Small intestine (tissue), 7 donors: ENCODE measurements at regions not wholly inside any gene's neighbourhood (a gene's known extent, or its start where the extent isn't known, plus 50 kb on each side); places are given as distances from the start of the nearest gene placed in this dataset.
"Not testable (repeated sequence)": the region's sequence is repeated elsewhere in the genome, so short reads cannot be mapped to it uniquely, and the experiment has no call there.

ENCODE experiments used
- DNase-seq, 2 donors: peaks; one replicate each; pipeline versions ENCODE4 v3.0.0 to v3.0.0-alpha.2; 2013
- FAIRE-seq: peaks from 2 replicates; lab custom pipeline; 2012; peaks lifted over from hg19 to GRCh38; lab: Jason Lieb, UNC
- H3K27ac ChIP-seq, 3 donors: one replicate each; pipeline ENCODE4 v1.5.1; 2013; ENCODE audit warnings: low read length in 2 of 3, mild to moderate bottlenecking in 2 of 3, control low read depth in 1 of 3, inconsistent platforms in 1 of 3, low read depth in 1 of 3, moderate library complexity in 1 of 3
- H3K27me3 ChIP-seq, 3 donors: one replicate each; pipeline ENCODE4 v1.6.1; 2013; ENCODE audit warnings: low read length in 3 of 3, inconsistent platforms in 1 of 3; ENCODE audit not compliant: control insufficient read depth in 3 of 3, insufficient read depth in 3 of 3
- H3K36me3 ChIP-seq, 3 donors: one replicate each; pipeline ENCODE4 v1.6.1; 2013; ENCODE audit warnings: low read length in 3 of 3, inconsistent platforms in 1 of 3, low read depth in 1 of 3, mild to moderate bottlenecking in 1 of 3, moderate library complexity in 1 of 3; ENCODE audit not compliant: control insufficient read depth in 3 of 3, insufficient read depth in 2 of 3
- H3K4me1 ChIP-seq, 3 donors: one replicate each; pipeline ENCODE4 v1.6.1; 2013; ENCODE audit warnings: low read length in 2 of 3, inconsistent platforms in 1 of 3, low read depth in 1 of 3, mild to moderate bottlenecking in 1 of 3, moderate library complexity in 1 of 3; ENCODE audit not compliant: control insufficient read depth in 3 of 3, insufficient read depth in 2 of 3
- H3K4me3 ChIP-seq, 3 donors: one replicate each; pipeline ENCODE4 v1.5.1; 2013; ENCODE audit warnings: low read length in 3 of 3, control low read depth in 1 of 3, inconsistent platforms in 1 of 3, low read depth in 1 of 3, mild to moderate bottlenecking in 1 of 3, moderate library complexity in 1 of 3
- H3K9me3 ChIP-seq, 2 donors: one replicate each; pipeline ENCODE4 v1.6.1; 2013; ENCODE audit warnings: low read depth in 1 of 2, low read length in 1 of 2; ENCODE audit not compliant: control insufficient read depth in 2 of 2, insufficient read depth in 1 of 2
- WGBS, 3 donors: extraction: QIAGEN DNeasy Blood & Tissue Kit; methylation state at CpG; one replicate each; pipeline ENCODE4 v1.1.7; 2013; 5-methylcytosine and 5-hydroxymethylcytosine counted together
- donor health status: healthy with polysubstance abuse.
- donor health status: control.
- donor health status: control.
- donor health status: Bipolar disorder and iron deficiency.
- donor health status: healthy.

GRCh38 chr9:75457474-75458011 lies 369.2 kb downstream of the OSTF1 start:
- Histone ChIP-seq H3K4me3 (no peak overlapping the region), H3K9me3 (no peaks in the 10 kb centered on the region), H3K27ac (no peak overlapping the region), H3K27me3 (no peaks in the 10 kb centered on the region), H3K4me1 (peaks cover 0 to 13% (median 8%) of the 10 kb centered on the region in 3 donors), H3K36me3 (no peaks in the 10 kb centered on the region)
- FAIRE-seq (no peak), DNase-seq (no peak)
- WGBS, 3 donors, result 89 to 96% (median 90%) methylated on average over 6 of the region's 6 CpGs

- FAIRE-seq, H3K36me3 ChIP-seq, H3K4me3 ChIP-seq, H3K9me3 ChIP-seq, H3K27me3 ChIP-seq, H3K27ac ChIP-seq, DNase-seq: not testable (repeated sequence)
- H3K4me1 ChIP-seq, result peaks cover 0 to 12% (median 7%) of the 10 kb centered on the region in 3 donors
- 51 to 92% (median 53%) methylated on average over 4 of the region's 4 CpGs for WGBS, 3 donors
These were observed 371.0 kb downstream of the OSTF1 start for GRCh38 chr9:75459311-75459710.

- H3K36me3 ChIP-seq, result no peaks in the 10 kb centered on the region
- DNase-seq (no peak), FAIRE-seq (no peak)
- no peak overlapping the region for H3K4me3 ChIP-seq
- H3K27ac ChIP-seq, result no peak overlapping the region
- no peaks in the 10 kb centered on the region for H3K9me3 ChIP-seq
- H3K27me3 ChIP-seq, result no peaks in the 10 kb centered on the region
- H3K4me1 ChIP-seq, result no peaks in the 10 kb centered on the region
These were observed 372.9 kb downstream of the OSTF1 start for GRCh38 chr9:75461183-75461582.

- Histone ChIP-seq H3K27ac (no peak overlapping the region), H3K4me1 (no peaks in the 10 kb centered on the region), H3K36me3 (no peaks in the 10 kb centered on the region), H3K27me3 (no peaks in the 10 kb centered on the region), H3K4me3 (no peak overlapping the region), H3K9me3 (no peaks in the 10 kb centered on the region)
- no peak for DNase-seq
- FAIRE-seq, result no peak
- 69 to 91% (median 77%) methylated on average over 1 of the region's 1 CpG for WGBS, 3 donors
These were observed 374.6 kb downstream of the OSTF1 start for GRCh38 chr9:75462866-75463265.

- no peaks in the 10 kb centered on the region for H3K36me3 ChIP-seq
- H3K4me3 ChIP-seq, result no peak overlapping the region
- no peaks in the 10 kb centered on the region for H3K9me3 ChIP-seq
- DNase-seq (no peak), FAIRE-seq (no peak)
- no peaks in the 10 kb centered on the region for H3K27me3 ChIP-seq
- no peaks in the 10 kb centered on the region for H3K4me1 ChIP-seq
- H3K27ac ChIP-seq, result no peak overlapping the region
These were observed 375.6 kb downstream of the OSTF1 start for GRCh38 chr9:75463871-75464270.

- H3K27me3 ChIP-seq, result no peaks in the 10 kb centered on the region
- 84 to 95% (median 89%) methylated on average over 4 of the region's 4 CpGs for WGBS, 3 donors
These were observed 376.4 kb downstream of the OSTF1 start for GRCh38 chr9:75464726-75465125.

GRCh38 chr9:75467142-75467541 lies 378.8 kb downstream of the OSTF1 start:
- FAIRE-seq, result no peak
- H3K36me3 ChIP-seq, result no peaks in the 10 kb centered on the region
- 83 to 98% (median 95%) methylated on average over 2 of the region's 2 CpGs for WGBS, 3 donors

More at GRCh38 chr9:75464726-75465125, 376.4 kb downstream of the OSTF1 start:
- Histone ChIP-seq H3K4me3 (no peak overlapping the region), H3K27ac (no peak overlapping the region), H3K36me3 (no peaks in the 10 kb centered on the region), H3K4me1 (no peaks in the 10 kb centered on the region), H3K9me3 (no peaks in the 10 kb centered on the region)
- no peak for FAIRE-seq
- DNase-seq, result no peak

GRCh38 chr9:75471549-75472114 lies 383.3 kb downstream of the OSTF1 start:
- Histone ChIP-seq H3K4me3 (no peak overlapping the region), H3K27me3 (no peaks in the 10 kb centered on the region), H3K36me3 (no peaks in the 10 kb centered on the region), H3K4me1 (peaks cover 0 to 8% (median 0%) of the 10 kb centered on the region in 3 donors), H3K9me3 (no peaks in the 10 kb centered on the region), H3K27ac (no peak overlapping the region)
- DNase-seq (no peak), FAIRE-seq (no peak)
- WGBS, 3 donors, result 71 to 80% (median 72%) methylated on average over 3 of the region's 3 CpGs

More at GRCh38 chr9:75467142-75467541, 378.8 kb downstream of the OSTF1 start:
- H3K4me3 ChIP-seq, result no peak overlapping the region
- no peaks in the 10 kb centered on the region for H3K4me1 ChIP-seq
- H3K27me3 ChIP-seq, result no peaks in the 10 kb centered on the region
- H3K9me3 ChIP-seq, result no peaks in the 10 kb centered on the region
- no peak overlapping the region for H3K27ac ChIP-seq
- no peak for DNase-seq

GRCh38 chr9:75482566-75482965 lies 394.3 kb downstream of the OSTF1 start:
- 69 to 80% (median 79%) methylated on average over 2 of the region's 2 CpGs for WGBS, 3 donors
- Histone ChIP-seq H3K27ac (no peak overlapping the region), H3K36me3 (no peaks in the 10 kb centered on the region), H3K4me1 (no peaks in the 10 kb centered on the region), H3K4me3 (no peak overlapping the region), H3K9me3 (peaks cover 0 to 15% of the 10 kb centered on the region in 2 donors), H3K27me3 (no peaks in the 10 kb centered on the region)
- DNase-seq, result no peak
- FAIRE-seq, result no peak
